LNCaP clone FGC (cell line): ENCODE measurements at regions not wholly inside any gene's neighbourhood (a gene's known extent, or its start where the extent isn't known, plus 50 kb on each side); places are given as distances from the start of the nearest gene placed in this dataset.

Experiments
- DNase-seq: peaks from one replicate; pipeline ENCODE4 v3.0.0-alpha.2; 2011; ENCODE audit warnings: low read depth
- H3K4me3 ChIP-seq: 2 replicates; pipeline ENCODE4 v1.5.1; 2011; ENCODE audit warnings: mild to moderate bottlenecking, low read depth, low read length, control low read depth
- TF ChIP-seq, protein P1 (sequence below): IDR thresholded peaks from 2 replicates; pipeline ENCODE4 v1.5.1; 2012; ENCODE audit warnings: mild to moderate bottlenecking; ENCODE audit not compliant: control insufficient read depth, insufficient read depth; ENCODE audit errors: extremely low read depth

DNA sequence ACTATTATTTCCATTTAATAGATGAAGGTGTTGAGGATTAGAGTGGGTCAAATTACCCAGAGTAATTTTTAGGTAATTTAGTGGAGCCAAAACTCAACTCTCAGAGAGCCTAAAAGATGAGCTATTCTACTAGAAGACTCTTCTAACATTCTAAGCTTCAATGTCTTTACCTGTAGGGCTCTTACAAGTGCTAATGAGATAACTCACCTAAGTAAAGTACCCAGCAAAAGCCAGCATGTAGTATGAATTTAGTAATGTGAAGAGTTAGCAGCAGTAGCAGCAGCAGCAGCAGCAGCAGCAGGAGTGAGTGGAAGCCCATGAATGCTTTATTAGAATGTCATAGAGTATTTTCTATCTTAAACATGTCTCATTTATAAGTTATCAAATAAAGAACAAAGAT, 1239.2 kb downstream of the FAM181B start:
- DNase-seq: no peak
- no peak overlapping the region for H3K4me3 ChIP-seq
- TF ChIP-seq, protein P1, sequence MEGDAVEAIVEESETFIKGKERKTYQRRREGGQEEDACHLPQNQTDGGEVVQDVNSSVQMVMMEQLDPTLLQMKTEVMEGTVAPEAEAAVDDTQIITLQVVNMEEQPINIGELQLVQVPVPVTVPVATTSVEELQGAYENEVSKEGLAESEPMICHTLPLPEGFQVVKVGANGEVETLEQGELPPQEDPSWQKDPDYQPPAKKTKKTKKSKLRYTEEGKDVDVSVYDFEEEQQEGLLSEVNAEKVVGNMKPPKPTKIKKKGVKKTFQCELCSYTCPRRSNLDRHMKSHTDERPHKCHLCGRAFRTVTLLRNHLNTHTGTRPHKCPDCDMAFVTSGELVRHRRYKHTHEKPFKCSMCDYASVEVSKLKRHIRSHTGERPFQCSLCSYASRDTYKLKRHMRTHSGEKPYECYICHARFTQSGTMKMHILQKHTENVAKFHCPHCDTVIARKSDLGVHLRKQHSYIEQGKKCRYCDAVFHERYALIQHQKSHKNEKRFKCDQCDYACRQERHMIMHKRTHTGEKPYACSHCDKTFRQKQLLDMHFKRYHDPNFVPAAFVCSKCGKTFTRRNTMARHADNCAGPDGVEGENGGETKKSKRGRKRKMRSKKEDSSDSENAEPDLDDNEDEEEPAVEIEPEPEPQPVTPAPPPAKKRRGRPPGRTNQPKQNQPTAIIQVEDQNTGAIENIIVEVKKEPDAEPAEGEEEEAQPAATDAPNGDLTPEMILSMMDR: no peak

DNA sequence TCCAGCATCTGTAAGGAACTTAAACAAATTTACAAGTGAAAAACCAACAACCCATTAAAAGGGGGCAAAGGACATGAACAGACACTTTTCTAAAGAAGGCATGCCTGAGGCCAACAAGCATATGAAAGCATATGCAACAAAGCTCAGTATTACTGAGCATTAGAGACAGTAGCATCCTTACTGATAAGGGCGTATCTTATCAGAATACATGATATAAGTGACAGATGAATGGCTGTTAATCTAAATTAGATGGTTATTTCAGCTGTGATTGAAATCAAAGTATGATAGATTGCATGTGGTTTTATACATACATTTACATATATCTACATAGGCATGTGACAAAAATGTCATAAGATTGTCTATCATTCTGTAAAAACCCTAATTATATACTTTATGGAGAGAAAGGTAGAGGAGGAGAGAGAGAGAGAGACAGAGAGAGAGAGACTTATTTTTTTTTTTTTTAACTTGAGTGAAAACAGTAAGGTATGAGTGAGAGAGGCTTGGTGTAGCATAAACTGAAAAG, 1240.7 kb downstream of the FAM181B start:
- no peak for DNase-seq
- TF ChIP-seq, protein P1: no peak
- H3K4me3 ChIP-seq: no peak overlapping the region

DNA sequence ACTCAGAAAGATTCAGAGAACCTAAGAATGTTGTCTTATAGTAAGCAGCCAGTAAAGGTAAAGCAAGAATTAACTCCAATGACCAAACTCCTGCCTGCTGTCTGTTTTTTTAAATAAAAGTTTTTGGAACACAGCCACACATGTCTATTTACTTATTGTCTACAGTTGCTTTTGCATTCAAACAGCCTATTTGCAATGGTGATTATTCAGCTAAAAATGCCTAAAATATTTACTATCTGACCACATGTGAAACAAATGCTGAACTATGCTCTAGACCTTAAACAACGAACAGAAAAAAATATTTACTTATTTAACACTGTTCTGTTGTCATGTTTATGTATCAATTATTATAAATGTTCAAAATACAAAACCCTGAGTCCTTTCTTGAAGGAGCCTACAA, 1246.6 kb downstream of the FAM181B start:
- H3K4me3 ChIP-seq: no peak overlapping the region
- TF ChIP-seq, protein P1: no peak
- DNase-seq: no peak

DNA sequence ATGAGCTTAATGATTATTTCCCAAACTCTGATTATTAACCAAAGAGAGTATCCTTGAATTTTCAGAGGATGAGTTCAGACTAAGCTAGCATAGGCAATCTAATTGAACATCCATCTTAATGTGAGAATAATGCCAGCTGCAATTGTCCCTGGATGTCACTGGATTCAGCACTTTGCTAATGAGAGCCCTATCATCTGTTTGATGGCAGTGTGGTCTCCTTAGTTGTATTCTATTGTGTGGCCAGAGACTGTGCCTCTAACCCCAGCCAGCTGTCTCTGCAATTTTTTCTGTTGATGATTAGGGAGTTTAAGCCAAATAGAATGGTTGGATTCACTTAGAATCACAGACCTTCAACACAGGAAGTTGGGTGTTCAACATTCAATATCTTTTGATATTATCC, 1249.5 kb downstream of the FAM181B start:
- TF ChIP-seq, protein P1: no peak
- no peak overlapping the region for H3K4me3 ChIP-seq
- DNase-seq: no peak

DNA sequence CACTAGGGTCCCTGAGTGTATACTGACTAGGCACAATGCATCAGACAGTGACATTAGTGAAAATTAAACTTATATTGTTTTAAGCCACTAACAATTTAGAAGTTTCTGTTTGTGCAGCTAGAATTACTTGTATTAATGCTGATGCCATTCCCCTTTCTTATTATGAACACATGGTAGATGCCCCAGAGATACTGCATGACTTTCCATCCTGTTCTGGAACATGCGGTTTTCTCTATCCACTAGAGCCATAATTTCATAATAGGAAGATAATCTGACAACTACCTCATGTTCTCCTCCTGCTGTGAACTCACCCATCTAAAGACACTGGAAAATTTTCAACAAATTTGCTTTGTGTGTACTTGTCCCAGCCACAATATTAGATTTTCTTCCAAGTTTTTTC, 1256.4 kb downstream of the FAM181B start:
- no peak overlapping the region for H3K4me3 ChIP-seq
- TF ChIP-seq, protein P1: no peak
- no peak for DNase-seq

DNA sequence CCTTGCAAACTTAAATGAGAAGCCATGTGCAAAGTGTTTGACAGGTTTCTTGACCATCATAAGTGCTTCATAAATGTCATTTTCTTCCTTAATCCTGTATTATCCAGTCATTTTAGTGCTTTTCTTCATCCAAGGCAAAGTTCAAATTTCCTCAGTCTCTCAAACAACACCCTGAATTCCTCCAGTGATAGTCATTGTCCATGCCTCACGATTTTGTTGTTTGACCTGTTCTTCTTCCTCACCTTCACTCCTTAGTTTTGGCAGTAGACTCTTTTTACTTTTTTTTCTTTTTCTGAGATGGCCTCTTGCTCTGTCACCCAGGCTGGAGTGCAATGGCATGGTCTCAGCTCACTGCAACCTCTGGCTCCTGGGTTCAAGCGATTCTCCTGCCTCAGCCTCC, 1257.3 kb downstream of the FAM181B start:
- H3K4me3 ChIP-seq: no peak overlapping the region
- TF ChIP-seq, protein P1: no peak
- no peak for DNase-seq

DNA sequence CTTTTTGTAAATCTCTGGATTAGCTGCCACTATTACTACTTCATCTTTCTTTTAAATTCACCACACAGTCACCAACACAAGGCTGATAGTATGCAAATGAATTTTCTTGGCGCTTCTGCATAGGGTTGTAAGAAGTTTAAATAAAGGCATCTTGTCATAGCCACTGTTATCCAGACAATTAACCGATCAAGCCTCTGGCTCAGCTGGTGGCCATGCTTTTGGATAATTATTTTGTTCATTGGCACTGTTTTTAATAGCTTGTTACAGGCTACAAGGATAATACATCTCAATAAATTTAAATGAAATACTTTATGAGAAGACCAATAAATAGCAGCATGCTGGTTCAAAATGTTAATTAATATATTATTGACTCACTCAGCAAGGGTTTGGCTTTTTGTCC, 1261.0 kb downstream of the FAM181B start:
- TF ChIP-seq, protein P1: no peak
- DNase-seq: no peak
- H3K4me3 ChIP-seq: no peak overlapping the region
